GM12874 (cell line): ENCODE measurements at regions not wholly inside any gene's neighbourhood (a gene's known extent, or its start where the extent isn't known, plus 50 kb on each side); places are given as distances from the start of the nearest gene placed in this dataset.

Experiments
- CTCF ChIP-seq: IDR thresholded peaks from 2 replicates; pipeline ENCODE4 v1.5.1; 2011; ENCODE audit warnings: low read depth, mild to moderate bottlenecking, control low read depth, low read length, moderate library complexity; ENCODE audit not compliant: insufficient read depth

- no peak for TF ChIP-seq CTCF
Observed at GRCh38 chr4:149279776-149280175, 535.9 kb downstream of the IQCM start.

- TF ChIP-seq CTCF, result no peak
Observed at GRCh38 chr4:149279331-149279730, 536.3 kb downstream of the IQCM start.

- TF ChIP-seq CTCF, result no peak
Observed at GRCh38 chr4:149277705-149278104, 537.9 kb downstream of the IQCM start.

- no peak for TF ChIP-seq CTCF
Observed at GRCh38 chr4:149269835-149270234, 545.8 kb downstream of the IQCM start.

- no peak for TF ChIP-seq CTCF
Observed at GRCh38 chr4:149266301-149266700, 549.3 kb downstream of the IQCM start.

GRCh38 chr4:149265645-149266044 is 550.0 kb downstream of the IQCM start:
- TF ChIP-seq CTCF, result no peak

GRCh38 chr4:149264093-149264733 is 551.4 kb downstream of the IQCM start:
- peak; percentile 64 for TF ChIP-seq CTCF
